Neural cell (in vitro differentiated cells): ENCODE measurements at regions not wholly inside any gene's neighbourhood (a gene's known extent, or its start where the extent isn't known, plus 50 kb on each side); places are given as distances from the start of the nearest gene placed in this dataset.

Experiments used
- H2AFZ ChIP-seq: fragments of 200-600, 300-800 bp; sonication (generic), shearing (Covaris generic); 2 replicates; pipeline ENCODE4 v1.6.0; 2014; ENCODE audit warnings: low read depth, mild to moderate bottlenecking, antibody characterized with exemption, low read length, moderate library complexity
- H3F3A ChIP-seq: fragments of 200-600 bp; shearing (Covaris generic); 2 replicates; pipeline ENCODE4 v1.6.1; 2016; ENCODE audit warnings: mild to moderate bottlenecking, moderate library complexity, mixed read lengths, antibody characterized with exemption, low read length; ENCODE audit not compliant: insufficient read depth, poor library complexity, severe bottlenecking
- H3K27ac ChIP-seq: fragments of 200-600, 300-800 bp; sonication (generic), shearing (Covaris generic); 2 replicates; pipeline ENCODE4 v1.5.1; 2014; ENCODE audit warnings: mild to moderate bottlenecking, low read length, moderate library complexity
- H3K27me3 ChIP-seq: fragments of 300-800, 200-600 bp; sonication (generic), shearing (Covaris generic); 2 replicates; pipeline ENCODE4 v1.6.0; 2014; ENCODE audit warnings: mild to moderate bottlenecking, low read depth, low read length, moderate library complexity; ENCODE audit not compliant: insufficient read depth
- H3K36me3 ChIP-seq: fragments of 300-800, 200-600 bp; sonication (generic), shearing (Covaris generic); 2 replicates; pipeline ENCODE4 v1.5.1; 2014; ENCODE audit warnings: mild to moderate bottlenecking, antibody characterized with exemption, low read length, moderate library complexity; ENCODE audit not compliant: insufficient read depth
- H3K4me2 ChIP-seq: fragments of 300-800, 200-600 bp; sonication (generic), shearing (Covaris generic); 2 replicates; pipeline ENCODE4 v1.6.0; 2014; ENCODE audit warnings: mild to moderate bottlenecking, low read length
- H3K4me3 ChIP-seq: fragments of 300-800, 200-600 bp; sonication (generic), shearing (Covaris generic); 2 replicates; pipeline ENCODE4 v1.5.1; 2014; ENCODE audit warnings: mild to moderate bottlenecking, low read length, moderate library complexity
- H3K79me2 ChIP-seq: fragments of 200-600 bp; shearing (Covaris generic); replicated peaks from 2 replicates; pipeline ENCODE4 v1.6.0; 2014; ENCODE audit warnings: mild to moderate bottlenecking, low read length, moderate library complexity; ENCODE audit not compliant: insufficient read depth
- H3K9ac ChIP-seq: fragments of 300-800, 200-600 bp; sonication (generic), shearing (Covaris generic); 2 replicates; pipeline ENCODE4 v1.6.1; 2016; ENCODE audit warnings: mild to moderate bottlenecking, low read length, mixed read lengths
- H3K9me2 ChIP-seq: fragments of 200-600 bp; shearing (Covaris generic); 2 replicates; pipeline ENCODE4 v1.6.1; 2016; ENCODE audit warnings: mild to moderate bottlenecking, low read length, mixed read lengths; ENCODE audit not compliant: insufficient read depth
- H3K9me3 ChIP-seq: fragments of 200-600, 300-800 bp; sonication (generic), shearing (Covaris generic); 2 replicates; pipeline ENCODE4 v1.6.1; 2016; ENCODE audit warnings: mild to moderate bottlenecking, mixed run types, low read length, moderate library complexity, mixed read lengths
- H4K20me1 ChIP-seq: fragments of 200-600 bp; shearing (Covaris generic); 2 replicates; pipeline ENCODE4 v1.6.1; 2016; ENCODE audit warnings: mild to moderate bottlenecking, mixed run types; ENCODE audit not compliant: insufficient read depth
- CTCF ChIP-seq: fragments of 450-650 bp; IDR thresholded peaks from 2 replicates; pipeline ENCODE4 v1.5.1; 2014; ENCODE audit warnings: antibody characterized with exemption, mild to moderate bottlenecking, moderate library complexity; ENCODE audit not compliant: poor library complexity, severe bottlenecking
- EP300 ChIP-seq: fragments of 450-650 bp; conservative IDR thresholded peaks from 2 replicates; pipeline ENCODE4 v1.6.1; 2014; ENCODE audit warnings: antibody characterized with exemption, mild to moderate bottlenecking, moderate library complexity; ENCODE audit not compliant: poor library complexity, severe bottlenecking
- EZH2 ChIP-seq: fragments of 200-600, 300-800 bp; shearing (Covaris generic), sonication (generic); IDR thresholded peaks from 2 replicates; pipeline ENCODE4 v1.6.1; 2014; ENCODE audit warnings: antibody characterized with exemption, low read length, borderline replicate concordance, mild to moderate bottlenecking; ENCODE audit not compliant: insufficient read depth, poor library complexity, severe bottlenecking
- MXI1 ChIP-seq: fragments of 450-650 bp; conservative IDR thresholded peaks from 2 replicates; pipeline ENCODE4 v1.6.1; 2014; ENCODE audit warnings: antibody characterized with exemption, mild to moderate bottlenecking; ENCODE audit not compliant: poor library complexity, severe bottlenecking
- POLR2AphosphoS5 ChIP-seq: IDR thresholded peaks from 2 replicates; pipeline ENCODE4 v1.6.1; 2012
- RAD21 ChIP-seq: fragments of 450-650 bp; conservative IDR thresholded peaks from 2 replicates; pipeline ENCODE4 v1.6.1; 2014; ENCODE audit warnings: antibody characterized with exemption, mild to moderate bottlenecking, moderate library complexity
- REST ChIP-seq: IDR thresholded peaks from 2 replicates; pipeline ENCODE4 v1.6.1; 2012; ENCODE audit warnings: borderline replicate concordance
- SMC3 ChIP-seq: fragments of 450-650 bp; conservative IDR thresholded peaks from 2 replicates; pipeline ENCODE4 v1.6.1; 2014; ENCODE audit warnings: antibody characterized with exemption, mild to moderate bottlenecking, moderate library complexity; ENCODE audit not compliant: poor library complexity
- TAF1 ChIP-seq: IDR thresholded peaks from 2 replicates; pipeline ENCODE4 v1.6.1; 2012; ENCODE audit warnings: low read depth

GRCh38 chr2:43021791-43022509 is 204.5 kb downstream of the ZFP36L2 start:
- no peaks in the 10 kb centered on the region for H4K20me1 ChIP-seq
- H3K4me2 ChIP-seq: no peak overlapping the region
- H3F3A ChIP-seq: no peaks in the 10 kb centered on the region
- no peaks in the 10 kb centered on the region for H3K9me3 ChIP-seq
- no peak overlapping the region for H3K9ac ChIP-seq
- H3K4me3 ChIP-seq: no peak overlapping the region
- no peak overlapping the region for H2AFZ ChIP-seq
- no peaks in the 10 kb centered on the region for H3K27me3 ChIP-seq
- no peaks in the 10 kb centered on the region for H3K79me2 ChIP-seq
- H3K36me3 ChIP-seq: no peaks in the 10 kb centered on the region
- no peak overlapping the region for H3K27ac ChIP-seq
- TF ChIP-seq CTCF (no peak), POLR2AphosphoS5 (no peak), RAD21 (no peak), SMC3 (no peak), TAF1 (no peak)
- H3K9me2 ChIP-seq: no peaks in the 10 kb centered on the region

- Histone ChIP-seq H3K79me2 (no peaks in the 10 kb centered on the region), H3K27ac (no peak overlapping the region), H3K4me2 (no peak overlapping the region), H3K36me3 (no peaks in the 10 kb centered on the region), H3K9me2 (no peaks in the 10 kb centered on the region), H3K9ac (no peak overlapping the region), H4K20me1 (no peaks in the 10 kb centered on the region), H3K4me3 (no peak overlapping the region), H3K9me3 (no peaks in the 10 kb centered on the region), H3F3A (no peaks in the 10 kb centered on the region), H2AFZ (no peak overlapping the region), H3K27me3 (no peaks in the 10 kb centered on the region)
- TF ChIP-seq RAD21: no peak
- no peak for TF ChIP-seq EP300
- TF ChIP-seq CTCF: no peak
- no peak for TF ChIP-seq SMC3
- no peak for TF ChIP-seq POLR2AphosphoS5
- no peak for TF ChIP-seq TAF1
- TF ChIP-seq REST: no peak
- no peak for TF ChIP-seq EZH2
- no peak for TF ChIP-seq MXI1
Observed at GRCh38 chr2:43020990-43021669, 205.3 kb downstream of the ZFP36L2 start.
